H1 (cell line): ENCODE measurements at regions not wholly inside any gene's neighbourhood (a gene's known extent, or its start where the extent isn't known, plus 50 kb on each side); places are given as distances from the start of the nearest gene placed in this dataset.

Experiments
- CTCF ChIA-PET: fragments of 300-600 bp; sonication (Branson Sonifier 250); formaldehyde crosslinking; loops from one replicate; lab custom pipeline; 2021; ENCODE audit not compliant: partially characterized antibody; lab: Charles Lee
- POLR2A ChIA-PET: fragments of 300-600 bp; sonication (Branson Sonifier 250); formaldehyde crosslinking; loops from one replicate; lab custom pipeline; 2021; ENCODE audit warnings: inconsistent platforms; ENCODE audit not compliant: partially characterized antibody; lab: Charles Lee
- DNase-seq, 2 experiments: peaks; one replicate each; pipeline versions ENCODE4 v3.0.0 to v3.0.0-alpha.2; 2010 to 2022; ENCODE audit warnings: low spot score in 2 of 2, low read depth in 1 of 2, mixed read lengths in 1 of 2
- FAIRE-seq: peaks from 2 replicates; lab custom pipeline; 2011; peaks lifted over from hg19 to GRCh38; lab: Jason Lieb, UNC
- H2AFZ ChIP-seq: 2 replicates; pipeline ENCODE4 v1.8.1; 2012; ENCODE audit warnings: low read length, inconsistent platforms
- H2AK5ac ChIP-seq: 2 replicates; pipeline ENCODE4 v1.6.1; 2013; ENCODE audit warnings: low read depth, low read length
- H2BK120ac ChIP-seq: replicated peaks from 2 replicates; pipeline ENCODE3; 2013; ENCODE audit warnings: low read depth, low read length, inconsistent platforms
- H2BK12ac ChIP-seq: 2 replicates; pipeline ENCODE4 v1.6.1; 2013; ENCODE audit warnings: low read depth, low read length
- H2BK15ac ChIP-seq: 2 replicates; pipeline ENCODE4 v1.6.1; 2013; ENCODE audit warnings: low read length
- H2BK20ac ChIP-seq: 2 replicates; pipeline ENCODE4 v1.6.1; 2013; ENCODE audit warnings: low read length
- H2BK5ac ChIP-seq: 2 replicates; pipeline ENCODE4 v1.6.1; 2013; ENCODE audit warnings: low read depth, low read length
- H3K14ac ChIP-seq: 2 replicates; pipeline ENCODE4 v1.6.1; 2013; ENCODE audit warnings: inconsistent platforms; ENCODE audit not compliant: insufficient read length
- H3K18ac ChIP-seq: 2 replicates; pipeline ENCODE4 v1.6.1; 2013; ENCODE audit warnings: low read length; ENCODE audit errors: extremely low read depth
- H3K23ac ChIP-seq: 2 replicates; pipeline ENCODE4 v1.6.1; 2013; ENCODE audit warnings: inconsistent platforms; ENCODE audit not compliant: insufficient read length
- H3K23me2 ChIP-seq: 2 replicates; pipeline ENCODE4 v1.6.1; 2013; ENCODE audit warnings: low read depth, low read length
- H3K27ac ChIP-seq: 2 replicates; pipeline ENCODE4 v1.6.1; 2011; ENCODE audit warnings: low read depth, low read length, inconsistent platforms
- H3K27me3 ChIP-seq, 4 experiments: replicated peaks in 1 of 4; 1 replicate in 1 of 4; 2 replicates in 3 of 4; pipeline versions ENCODE4 v1.6.1 to v1.8.1; 2011 to 2013; ENCODE audit warnings: low read length in 3 of 4, mild to moderate bottlenecking in 3 of 4, inconsistent platforms in 2 of 4, mixed read lengths in 2 of 4, moderate library complexity in 1 of 4; ENCODE audit not compliant: control insufficient read depth in 3 of 4, insufficient read depth in 3 of 4; ENCODE audit errors: extremely low read depth in 1 of 4
- H3K36me3 ChIP-seq, 4 experiments: 2 replicates each; pipeline versions ENCODE4 v1.6.1 to v1.8.1; 2011 to 2013; ENCODE audit warnings: mild to moderate bottlenecking in 4 of 4, low read length in 3 of 4, moderate library complexity in 2 of 4, control low read depth in 1 of 4, inconsistent platforms in 1 of 4; ENCODE audit not compliant: insufficient read depth in 4 of 4, control insufficient read depth in 2 of 4
- H3K4ac ChIP-seq: replicated peaks from 2 replicates; pipeline ENCODE3; 2013; ENCODE audit warnings: low read length, low read depth, mixed read lengths, inconsistent platforms; ENCODE audit not compliant: insufficient read length
- H3K4me1 ChIP-seq, 4 experiments: replicated peaks in 1 of 4; 1 replicate in 1 of 4; 2 replicates in 3 of 4; pipeline versions ENCODE4 v1.6.1 to v1.8.1; 2011 to 2013; ENCODE audit warnings: low read length in 3 of 4, inconsistent platforms in 2 of 4, mixed read lengths in 1 of 4; ENCODE audit not compliant: insufficient read depth in 4 of 4, control insufficient read depth in 3 of 4
- H3K4me2 ChIP-seq, 2 experiments: 2 replicates each; pipeline versions ENCODE4 v1.6.1 to v1.8.1; 2011 to 2013; ENCODE audit warnings: low read depth in 2 of 2, low read length in 2 of 2, control low read depth in 1 of 2, inconsistent platforms in 1 of 2, mild to moderate bottlenecking in 1 of 2; ENCODE audit not compliant: insufficient read depth in 1 of 2
- H3K4me3 ChIP-seq, 4 experiments: fragments of 200-600, 300-600 bp in 1 of 4; sonication (generic), shearing (Covaris generic), sonication (Bioruptor Twin) in 1 of 4; 2 replicates each; pipeline versions ENCODE4 v1.5.1 to v1.8.1; 2011 to 2016; ENCODE audit warnings: low read length in 4 of 4, low read depth in 3 of 4, control low read depth in 2 of 4, inconsistent platforms in 2 of 4, mild to moderate bottlenecking in 2 of 4, mixed read lengths in 1 of 4, moderate library complexity in 1 of 4; ENCODE audit not compliant: insufficient read depth in 2 of 4; ENCODE audit errors: extremely low read depth in 1 of 4
- H3K56ac ChIP-seq: replicated peaks from 2 replicates; pipeline ENCODE3; 2013; ENCODE audit warnings: low read depth, mild to moderate bottlenecking, mixed read lengths, low read length, inconsistent platforms; ENCODE audit not compliant: insufficient read length
- H3K79me1 ChIP-seq: 2 replicates; pipeline ENCODE4 v1.6.1; 2013; ENCODE audit warnings: low read depth, low read length, control low read depth
- H3K79me2 ChIP-seq, 2 experiments: 2 replicates each; pipeline versions ENCODE4 v1.6.1 to v1.8.1; 2012 to 2013; ENCODE audit warnings: low read length in 2 of 2, mild to moderate bottlenecking in 2 of 2, inconsistent platforms in 1 of 2; ENCODE audit not compliant: insufficient read depth in 2 of 2, control insufficient read depth in 1 of 2
- H3K9ac ChIP-seq, 4 experiments: replicated peaks in 1 of 4; 1 replicate in 1 of 4; 2 replicates in 3 of 4; pipeline versions ENCODE4 v1.6.1 to v1.8.1; 2011 to 2013; ENCODE audit warnings: low read depth in 3 of 4, low read length in 3 of 4, control low read depth in 2 of 4, mild to moderate bottlenecking in 2 of 4, moderate library complexity in 2 of 4, inconsistent platforms in 1 of 4; ENCODE audit errors: extremely low read depth in 1 of 4
- H3K9me3 ChIP-seq, 2 experiments: 2 replicates each; pipeline versions ENCODE4 v1.6.1 to v1.8.1; 2012 to 2013; ENCODE audit warnings: mild to moderate bottlenecking in 2 of 2, moderate library complexity in 2 of 2, control low read depth in 1 of 2, inconsistent platforms in 1 of 2, low read depth in 1 of 2, low read length in 1 of 2, mixed read lengths in 1 of 2; ENCODE audit not compliant: insufficient read depth in 2 of 2
- H4K20me1 ChIP-seq, 2 experiments: replicated peaks in 1 of 2; 2 replicates each; pipeline versions ENCODE3 to v1.8.1; 2011 to 2013; ENCODE audit warnings: inconsistent platforms in 2 of 2, low read length in 2 of 2, mild to moderate bottlenecking in 1 of 2; ENCODE audit not compliant: insufficient read depth in 2 of 2, control insufficient read depth in 1 of 2
- H4K5ac ChIP-seq: 2 replicates; pipeline ENCODE4 v1.6.1; 2013; ENCODE audit warnings: low read length, low read depth, mixed read lengths, inconsistent platforms; ENCODE audit not compliant: insufficient read length
- H4K8ac ChIP-seq: 2 replicates; pipeline ENCODE4 v1.8.0; 2013; ENCODE audit warnings: mild to moderate bottlenecking, moderate library complexity, low read length, inconsistent platforms; ENCODE audit not compliant: insufficient read depth; ENCODE audit errors: extremely low read depth
- H4K91ac ChIP-seq: replicated peaks from 2 replicates; pipeline ENCODE3; 2013; ENCODE audit warnings: low read length, mixed read lengths, inconsistent platforms; ENCODE audit not compliant: insufficient read length
- RAD21 ChIP-seq, 2 experiments: IDR thresholded peaks in 1 of 2; conservative IDR thresholded peaks in 1 of 2; 2 replicates each; pipeline ENCODE4 v1.6.1; 2011; ENCODE audit warnings: low read depth in 2 of 2, low read length in 2 of 2, improper control_type of control experiment in 1 of 2, inconsistent platforms in 1 of 2, mild to moderate bottlenecking in 1 of 2, moderate library complexity in 1 of 2
- WGBS, 2 experiments: shearing (Covaris generic) in 1 of 2; methylation state at CpG; one replicate each; pipeline versions ENCODE4 v1.1.6 to v1.1.7; 2013 to 2015; ENCODE audit warnings: low lambda C conversion rate in 2 of 2, mixed read lengths in 2 of 2, inconsistent platforms in 1 of 2, low coverage in 1 of 2, missing lambda C conversion rate in 1 of 2; ENCODE audit not compliant: insufficient replicate concordance in 2 of 2, insufficient coverage in 1 of 2, insufficient read length in 1 of 2; ENCODE audit errors: extremely low coverage in 1 of 2, missing lambda C conversion rate in 1 of 2; 5-methylcytosine and 5-hydroxymethylcytosine counted together
- TF ChIP-seq, protein P1 (sequence below), 3 experiments: IDR thresholded peaks; 1 replicate in 2 of 3; 2 replicates in 1 of 3; pipeline versions ENCODE4 v1.5.1 to v1.6.1; 2011; ENCODE audit warnings: low read length in 3 of 3, mild to moderate bottlenecking in 3 of 3, inconsistent platforms in 2 of 3, low read depth in 1 of 3, moderate library complexity in 1 of 3; ENCODE audit not compliant: insufficient read depth in 1 of 3; ENCODE audit errors: control extremely low read depth in 1 of 3
- TF ChIP-seq, protein P2 (sequence below): IDR thresholded peaks from 2 replicates; pipeline ENCODE4 v1.6.1; 2011; ENCODE audit warnings: low read length, improper control_type of control experiment

DNA sequence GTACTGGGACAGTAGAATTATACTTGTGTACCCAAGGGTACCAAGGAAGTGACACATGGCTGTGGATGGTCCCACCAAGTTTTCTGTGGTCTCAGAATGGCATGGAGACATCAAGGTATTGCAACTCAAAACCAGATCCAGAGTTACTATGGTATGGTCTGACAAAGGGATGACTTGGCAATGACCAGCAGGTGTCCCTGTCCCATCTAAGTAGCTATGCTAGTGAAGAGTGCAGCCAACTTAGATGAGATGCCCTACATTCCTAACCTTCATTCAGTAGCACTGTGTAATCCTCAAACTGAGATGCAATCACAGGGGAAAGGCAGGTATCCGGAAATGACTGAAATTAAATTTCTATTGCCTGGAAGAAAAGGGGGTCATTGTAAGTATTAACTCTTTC is 188.7 kb upstream of the TMEM260 start:
- H4K20me1 ChIP-seq = no peaks in the 10 kb centered on the region
- no peak overlapping the region for H4K8ac ChIP-seq
- H2BK15ac ChIP-seq = no peak overlapping the region
- no peak overlapping the region for H3K9ac ChIP-seq
- H3K56ac ChIP-seq = no peak overlapping the region
- H2BK12ac ChIP-seq = no peak overlapping the region
- H2AK5ac ChIP-seq = no peak overlapping the region
- H3K4me1 ChIP-seq = no peaks in the 10 kb centered on the region
- no peak overlapping the region for H2AFZ ChIP-seq
- ChIA-PET POLR2A (no interaction called here), CTCF (interaction anchor here (0.6 to 1.7 kb wide), 10 partner anchors 10 to 93 kb away, joined by 3 to 7 read pairs (median 4); no protein-coding TSS in a partner anchor)
- H3K36me3 ChIP-seq = no peaks in the 10 kb centered on the region
- H3K4me3 ChIP-seq = no peak overlapping the region
- no peak overlapping the region for H3K4ac ChIP-seq
- no peaks in the 10 kb centered on the region for H3K23me2 ChIP-seq
- H3K27ac ChIP-seq = no peak overlapping the region
- FAIRE-seq (no peak), DNase-seq (no peak)
- WGBS, 2 experiments = 87% methylated on average over 1 of the region's 1 CpG; no CpG with 5 or more reads in 1 of the 2 experiments
- TF ChIP-seq, protein P1, sequence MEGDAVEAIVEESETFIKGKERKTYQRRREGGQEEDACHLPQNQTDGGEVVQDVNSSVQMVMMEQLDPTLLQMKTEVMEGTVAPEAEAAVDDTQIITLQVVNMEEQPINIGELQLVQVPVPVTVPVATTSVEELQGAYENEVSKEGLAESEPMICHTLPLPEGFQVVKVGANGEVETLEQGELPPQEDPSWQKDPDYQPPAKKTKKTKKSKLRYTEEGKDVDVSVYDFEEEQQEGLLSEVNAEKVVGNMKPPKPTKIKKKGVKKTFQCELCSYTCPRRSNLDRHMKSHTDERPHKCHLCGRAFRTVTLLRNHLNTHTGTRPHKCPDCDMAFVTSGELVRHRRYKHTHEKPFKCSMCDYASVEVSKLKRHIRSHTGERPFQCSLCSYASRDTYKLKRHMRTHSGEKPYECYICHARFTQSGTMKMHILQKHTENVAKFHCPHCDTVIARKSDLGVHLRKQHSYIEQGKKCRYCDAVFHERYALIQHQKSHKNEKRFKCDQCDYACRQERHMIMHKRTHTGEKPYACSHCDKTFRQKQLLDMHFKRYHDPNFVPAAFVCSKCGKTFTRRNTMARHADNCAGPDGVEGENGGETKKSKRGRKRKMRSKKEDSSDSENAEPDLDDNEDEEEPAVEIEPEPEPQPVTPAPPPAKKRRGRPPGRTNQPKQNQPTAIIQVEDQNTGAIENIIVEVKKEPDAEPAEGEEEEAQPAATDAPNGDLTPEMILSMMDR (IDR thresholded peaks at IDR 0.05; ENCODE audit: control extremely low read depth in 1 of 3, insufficient read depth in 1 of 3, low read depth in 1 of 3, low read length in 3 of 3) = peak in 2 of 3 experiments; percentile 17 to 27; a peak in 1 of 4 replicates
- TF ChIP-seq, protein P2, sequence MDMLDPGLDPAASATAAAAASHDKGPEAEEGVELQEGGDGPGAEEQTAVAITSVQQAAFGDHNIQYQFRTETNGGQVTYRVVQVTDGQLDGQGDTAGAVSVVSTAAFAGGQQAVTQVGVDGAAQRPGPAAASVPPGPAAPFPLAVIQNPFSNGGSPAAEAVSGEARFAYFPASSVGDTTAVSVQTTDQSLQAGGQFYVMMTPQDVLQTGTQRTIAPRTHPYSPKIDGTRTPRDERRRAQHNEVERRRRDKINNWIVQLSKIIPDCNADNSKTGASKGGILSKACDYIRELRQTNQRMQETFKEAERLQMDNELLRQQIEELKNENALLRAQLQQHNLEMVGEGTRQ = no peak
- peak; percentile 20 to 34; a peak in 3 of 4 replicates for TF ChIP-seq RAD21 (IDR thresholded peaks at IDR 0.05 in 1 of 2, conservative IDR thresholded peaks at IDR 0.05 in 1 of 2; ENCODE audit: low read depth in 2 of 2, low read length in 2 of 2)
- no peak overlapping the region for H4K91ac ChIP-seq
- no peak overlapping the region for H2BK20ac ChIP-seq
- H3K9me3 ChIP-seq = no peaks in the 10 kb centered on the region
- no peaks in the 10 kb centered on the region for H3K79me2 ChIP-seq
- H2BK5ac ChIP-seq = no peak overlapping the region
- H3K4me2 ChIP-seq = no peak overlapping the region
- no peak overlapping the region for H4K5ac ChIP-seq
- H3K27me3 ChIP-seq = no peaks in the 10 kb centered on the region
- H3K23ac ChIP-seq = no peak overlapping the region
- H3K18ac ChIP-seq = no peak overlapping the region
- no peaks in the 10 kb centered on the region for H3K79me1 ChIP-seq
- H3K14ac ChIP-seq = no peak overlapping the region
- no peak overlapping the region for H2BK120ac ChIP-seq
